Smooth muscle cell (in vitro differentiated cells): ENCODE measurements at regions not wholly inside any gene's neighbourhood (a gene's known extent, or its start where the extent isn't known, plus 50 kb on each side); places are given as distances from the start of the nearest gene placed in this dataset.

ENCODE experiments used
- DNase-seq: peaks from one replicate; lab custom pipeline; 2025; ENCODE audit not compliant: unreplicated experiment; lab: John Stamatoyannopoulos, UW
- H2AFZ ChIP-seq: fragments of 200-600 bp; sonication (generic); 2 replicates; pipeline ENCODE4 v1.6.0; 2016; ENCODE audit warnings: antibody characterized with exemption, low read depth, mild to moderate bottlenecking
- H3F3A ChIP-seq: fragments of 200-600 bp; sonication (generic); 2 replicates; pipeline ENCODE4 v1.6.0; 2017; ENCODE audit warnings: antibody characterized with exemption, low read depth
- H3K27ac ChIP-seq: fragments of 200-600 bp; sonication (generic); 2 replicates; pipeline ENCODE4 v1.5.1; 2016; ENCODE audit warnings: low read depth, mild to moderate bottlenecking
- H3K27me3 ChIP-seq: fragments of 200-600 bp; sonication (generic); 2 replicates; pipeline ENCODE4 v1.6.1; 2016; ENCODE audit warnings: low read depth, mild to moderate bottlenecking
- H3K36me3 ChIP-seq: fragments of 200-600 bp; sonication (generic); 2 replicates; pipeline ENCODE4 v1.5.1; 2016; ENCODE audit warnings: low read depth
- H3K4me1 ChIP-seq: fragments of 200-600 bp; sonication (generic); 2 replicates; pipeline ENCODE4 v1.5.1; 2016; ENCODE audit warnings: low read depth
- H3K4me2 ChIP-seq: fragments of 200-600 bp; sonication (generic); 2 replicates; pipeline ENCODE4 v1.6.0; 2016; ENCODE audit warnings: mild to moderate bottlenecking
- H3K4me3 ChIP-seq: fragments of 200-600 bp; sonication (generic); 2 replicates; pipeline ENCODE4 v1.5.1; 2016; ENCODE audit warnings: mild to moderate bottlenecking
- H3K79me2 ChIP-seq: fragments of 200-600 bp; sonication (generic); 2 replicates; pipeline ENCODE4 v1.6.0; 2016; ENCODE audit warnings: low read depth, mild to moderate bottlenecking
- H3K9ac ChIP-seq: fragments of 200-600 bp; sonication (generic); 2 replicates; pipeline ENCODE4 v1.6.0; 2016; ENCODE audit warnings: low read depth
- H3K9me3 ChIP-seq: fragments of 200-600 bp; sonication (generic); replicated peaks from 2 replicates; pipeline ENCODE4 v1.5.1; 2016; ENCODE audit warnings: low read depth
- H4K20me1 ChIP-seq: fragments of 200-600 bp; sonication (generic); 2 replicates; pipeline ENCODE4 v1.6.0; 2016; ENCODE audit warnings: low read depth
- CTCF ChIP-seq: fragments of 200-600 bp; sonication (generic); IDR thresholded peaks from 2 replicates; pipeline ENCODE4 v1.5.1; 2017; ENCODE audit warnings: borderline replicate concordance, mild to moderate bottlenecking, antibody characterized with exemption; ENCODE audit not compliant: insufficient read depth, poor library complexity, severe bottlenecking
- WGBS: methylation state at CpG from one replicate; pipeline ENCODE4 v1.1.7; 2016; ENCODE audit warnings: low lambda C conversion rate; 5-methylcytosine and 5-hydroxymethylcytosine counted together

- no peak for TF ChIP-seq CTCF
- H3K4me2 ChIP-seq, result no peak overlapping the region
- no peak overlapping the region for H2AFZ ChIP-seq
- no peaks in the 10 kb centered on the region for H3K9me3 ChIP-seq
- no peak overlapping the region for H3K9ac ChIP-seq
- 59% methylated on average over 5 of the region's 6 CpGs for WGBS
- H3K4me3 ChIP-seq, result no peak overlapping the region
- no peak overlapping the region for H3K27ac ChIP-seq
- no peak for DNase-seq
- no peaks in the 10 kb centered on the region for H3K79me2 ChIP-seq
- H4K20me1 ChIP-seq, result no peaks in the 10 kb centered on the region
- H3K27me3 ChIP-seq, result no peaks in the 10 kb centered on the region
- peaks cover 12% of the 10 kb centered on the region for H3K4me1 ChIP-seq
- H3F3A ChIP-seq, result no peaks in the 10 kb centered on the region
- H3K36me3 ChIP-seq, result no peaks in the 10 kb centered on the region
Measured at GRCh38 chr15:77836121-77836692, 203.5 kb upstream of the LINGO1 start.

- no peaks in the 10 kb centered on the region for H3K9me3 ChIP-seq
- DNase-seq, result no peak
- no peaks in the 10 kb centered on the region for H3K27me3 ChIP-seq
- H3F3A ChIP-seq, result no peaks in the 10 kb centered on the region
- no peak for TF ChIP-seq CTCF
- no peak overlapping the region for H3K4me3 ChIP-seq
- H3K4me2 ChIP-seq, result no peak overlapping the region
- no peaks in the 10 kb centered on the region for H4K20me1 ChIP-seq
- H3K79me2 ChIP-seq, result no peaks in the 10 kb centered on the region
- H3K27ac ChIP-seq, result no peak overlapping the region
- H2AFZ ChIP-seq, result no peak overlapping the region
- WGBS, result 98% methylated on average over 6 of the region's 7 CpGs
- H3K9ac ChIP-seq, result no peak overlapping the region
- H3K4me1 ChIP-seq, result peaks cover 4% of the 10 kb centered on the region
- H3K36me3 ChIP-seq, result no peaks in the 10 kb centered on the region
Measured at GRCh38 chr15:77834276-77834990, 201.7 kb upstream of the LINGO1 start.

GRCh38 chr15:77832874-77833273 lies 200.2 kb upstream of the LINGO1 start:
- H3K36me3 ChIP-seq, result no peaks in the 10 kb centered on the region
- H3K79me2 ChIP-seq, result no peaks in the 10 kb centered on the region
- H3K4me2 ChIP-seq, result no peak overlapping the region
- no peak overlapping the region for H3K9ac ChIP-seq
- peaks cover 4% of the 10 kb centered on the region for H3K4me1 ChIP-seq
- WGBS, result 69% methylated on average over 2 of the region's 2 CpGs
- no peak for TF ChIP-seq CTCF
- no peak for DNase-seq
- no peak overlapping the region for H3K27ac ChIP-seq
- no peaks in the 10 kb centered on the region for H4K20me1 ChIP-seq
- no peak overlapping the region for H3K4me3 ChIP-seq
- H3K27me3 ChIP-seq, result no peaks in the 10 kb centered on the region
- no peaks in the 10 kb centered on the region for H3F3A ChIP-seq
- H2AFZ ChIP-seq, result no peak overlapping the region
- H3K9me3 ChIP-seq, result no peaks in the 10 kb centered on the region

- DNase-seq, result no peak
- H3K79me2 ChIP-seq, result no peaks in the 10 kb centered on the region
Measured at GRCh38 chr15:77831986-77832385, 199.3 kb upstream of the LINGO1 start.

More at GRCh38 chr15:77831986-77832385, 199.3 kb upstream of the LINGO1 start:
- Histone ChIP-seq H3K9me3 (no peaks in the 10 kb centered on the region), H2AFZ (no peak overlapping the region), H3K4me2 (no peak overlapping the region), H3K36me3 (no peaks in the 10 kb centered on the region), H3F3A (no peaks in the 10 kb centered on the region), H3K4me3 (no peak overlapping the region), H3K9ac (no peak overlapping the region), H3K27ac (no peak overlapping the region), H3K27me3 (no peaks in the 10 kb centered on the region), H3K4me1 (peaks cover 4% of the 10 kb centered on the region), H4K20me1 (no peaks in the 10 kb centered on the region)
- no peak for TF ChIP-seq CTCF
- 78% methylated on average over 4 of the region's 4 CpGs for WGBS
